ENCODE measurements at regions not wholly inside any gene's neighbourhood (a gene's known extent, or its start where the extent isn't known, plus 50 kb on each side); places are given as distances from the start of the nearest gene placed in this dataset.
A peak's percentile ranks its signal among the peaks of the same experiment; 100 is the strongest.

- Histone ChIP-seq H3K9ac (ENCODE audit: low read length in 3 of 3) (no peak overlapping the region), H3K27me3 (ENCODE audit: control insufficient read depth, insufficient read depth, low read length) (no peaks in the 10 kb centered on the region), H3K9me3 (ENCODE audit: control insufficient read depth in 2 of 3, insufficient read depth in 1 of 3, low read length in 3 of 3) (peaks cover 0 to 6% (median 0%) of the 10 kb centered on the region in 3 donors), H3K4me3 (ENCODE audit: low read length in 3 of 3) (no peak overlapping the region), H3K27ac (ENCODE audit: low read depth in 2 of 2, low read length in 2 of 2) (no peak overlapping the region), H3K4me1 (ENCODE audit: control insufficient read depth in 2 of 3, insufficient read depth in 2 of 3, low read depth in 1 of 3, low read length in 3 of 3) (no peaks in the 10 kb centered on the region), H3K36me3 (ENCODE audit: control insufficient read depth in 2 of 3, insufficient read depth in 3 of 3, low read length in 3 of 3) (no peaks in the 10 kb centered on the region)
- FAIRE-seq, result no peak
- TF ChIP-seq CTCF (IDR thresholded peaks at IDR 0.05; ENCODE audit: borderline replicate concordance, extremely low read depth, insufficient read depth), result no peak
- DNase-seq, result no peak
- intact Hi-C loops (cut with DNase I), result no loop called here
Observed at GRCh38 chr14:104496095-104496494, 83.5 kb upstream of the C14orf180 start.

- H3K9ac ChIP-seq (ENCODE audit: low read length in 3 of 3), result no peak overlapping the region
- H3K9me3 ChIP-seq (ENCODE audit: control insufficient read depth in 2 of 3, insufficient read depth in 1 of 3, low read length in 3 of 3), result peaks cover 0 to 12% (median 5%) of the 10 kb centered on the region in 3 donors
- TF ChIP-seq CTCF (IDR thresholded peaks at IDR 0.05; ENCODE audit: borderline replicate concordance, extremely low read depth, insufficient read depth), result no peak
- H3K4me1 ChIP-seq (ENCODE audit: control insufficient read depth in 2 of 3, insufficient read depth in 2 of 3, low read depth in 1 of 3, low read length in 3 of 3), result no peaks in the 10 kb centered on the region
- no peak overlapping the region for H3K4me3 ChIP-seq (ENCODE audit: low read length in 3 of 3)
- DNase-seq, result peak in 1 of 5 donors; percentile 46
- no peaks in the 10 kb centered on the region for H3K36me3 ChIP-seq (ENCODE audit: control insufficient read depth in 2 of 3, insufficient read depth in 3 of 3, low read length in 3 of 3)
- intact Hi-C loops (cut with DNase I), result no loop called here
- no peak overlapping the region for H3K27ac ChIP-seq (ENCODE audit: low read depth in 2 of 2, low read length in 2 of 2)
- H3K27me3 ChIP-seq (ENCODE audit: control insufficient read depth, insufficient read depth, low read length), result no peaks in the 10 kb centered on the region
- FAIRE-seq, result no peak
Observed at GRCh38 chr14:104499784-104500760, 79.5 kb upstream of the C14orf180 start.

GRCh38 chr14:104502060-104502459, 77.5 kb upstream of the C14orf180 start:
- H3K27me3 ChIP-seq (ENCODE audit: control insufficient read depth, insufficient read depth, low read length), result no peaks in the 10 kb centered on the region
- no peak for DNase-seq
- no peak overlapping the region for H3K4me3 ChIP-seq (ENCODE audit: low read length in 3 of 3)
- no peak overlapping the region for H3K27ac ChIP-seq (ENCODE audit: low read depth in 2 of 2, low read length in 2 of 2)
- no peaks in the 10 kb centered on the region for H3K4me1 ChIP-seq (ENCODE audit: control insufficient read depth in 2 of 3, insufficient read depth in 2 of 3, low read depth in 1 of 3, low read length in 3 of 3)
- H3K9me3 ChIP-seq (ENCODE audit: control insufficient read depth in 2 of 3, insufficient read depth in 1 of 3, low read length in 3 of 3), result peaks cover 0 to 9% (median 5%) of the 10 kb centered on the region in 3 donors
- no peak overlapping the region for H3K9ac ChIP-seq (ENCODE audit: low read length in 3 of 3)
- no peak for TF ChIP-seq CTCF (IDR thresholded peaks at IDR 0.05; ENCODE audit: borderline replicate concordance, extremely low read depth, insufficient read depth)
- H3K36me3 ChIP-seq (ENCODE audit: control insufficient read depth in 2 of 3, insufficient read depth in 3 of 3, low read length in 3 of 3), result no peaks in the 10 kb centered on the region
- no peak for FAIRE-seq
- intact Hi-C loops (cut with DNase I), result no loop called here
